Esophagus muscularis mucosa (tissue), 4 donors: ENCODE measurements at regions not wholly inside any gene's neighbourhood (a gene's known extent, or its start where the extent isn't known, plus 50 kb on each side); places are given as distances from the start of the nearest gene placed in this dataset.

Experiments used
- DNase-seq: peaks from one replicate; pipeline ENCODE4 v3.0.0-alpha.2; 2017; ENCODE audit errors: extremely low spot score
- H3K27ac ChIP-seq, 4 donors: fragments of 200-600 bp; sonication (generic); replicated peaks in 1 of 4; 1 replicate in 3 of 4; 2 replicates in 1 of 4; pipeline ENCODE4 v1.5.1; 2016 to 2019; ENCODE audit warnings: mild to moderate bottlenecking in 1 of 4
- H3K27me3 ChIP-seq, 4 donors: fragments of 200-600 bp; sonication (generic); one replicate each; pipeline versions ENCODE4 v1.5.1 to v1.6.0; 2016 to 2019
- H3K36me3 ChIP-seq, 4 donors: fragments of 200-600 bp; sonication (generic); one replicate each; pipeline ENCODE4 v1.5.1; 2016 to 2019
- H3K4me1 ChIP-seq, 4 donors: fragments of 200-600 bp; sonication (generic); one replicate each; pipeline ENCODE4 v1.5.1; 2016 to 2019
- H3K4me3 ChIP-seq, 4 donors: fragments of 200-600 bp; sonication (generic); 1 replicate in 2 of 4; 2 replicates in 2 of 4; pipeline ENCODE4 v1.5.1; 2016 to 2019; ENCODE audit warnings: mild to moderate bottlenecking in 4 of 4, moderate library complexity in 1 of 4
- H3K9me3 ChIP-seq, 4 donors: fragments of 200-600 bp; sonication (generic); 1 replicate in 3 of 4; 2 replicates in 1 of 4; pipeline ENCODE4 v1.5.1; 2016 to 2019
- CTCF ChIP-seq, 3 experiments: fragments of 200-600 bp in 2 of 3; fragments of 450-650 bp in 1 of 3; sonication (generic) in 2 of 3; IDR thresholded peaks; one replicate each; pipeline ENCODE4 v1.5.1; 2017 to 2019; ENCODE audit warnings: antibody characterized with exemption in 3 of 3, mild to moderate bottlenecking in 2 of 3, moderate library complexity in 1 of 3
- EP300 ChIP-seq: sonication (generic); formaldehyde crosslinking; IDR thresholded peaks from one replicate; pipeline ENCODE4 v1.6.1; 2017; ENCODE audit warnings: antibody characterized with exemption
- POLR2A ChIP-seq: fragments of 450-650 bp; IDR thresholded peaks from one replicate; pipeline ENCODE4 v1.6.1; 2017; ENCODE audit warnings: antibody characterized with exemption, moderate library complexity, mild to moderate bottlenecking, low read depth
- POLR2AphosphoS5 ChIP-seq, 2 donors: sonication (generic); formaldehyde crosslinking; IDR thresholded peaks; one replicate each; pipeline ENCODE4 v1.6.1; 2017; ENCODE audit warnings: antibody characterized with exemption in 2 of 2
- WGBS: methylation state at CpG from one replicate; pipeline ENCODE4 v1.1.5; 2018; 5-methylcytosine and 5-hydroxymethylcytosine counted together
- intact Hi-C: fragments of 100-400 bp; cut with DNase I; formaldehyde crosslinking; loops from one replicate; pipeline ENCODE4 v1.15.1; 2023

DNA sequence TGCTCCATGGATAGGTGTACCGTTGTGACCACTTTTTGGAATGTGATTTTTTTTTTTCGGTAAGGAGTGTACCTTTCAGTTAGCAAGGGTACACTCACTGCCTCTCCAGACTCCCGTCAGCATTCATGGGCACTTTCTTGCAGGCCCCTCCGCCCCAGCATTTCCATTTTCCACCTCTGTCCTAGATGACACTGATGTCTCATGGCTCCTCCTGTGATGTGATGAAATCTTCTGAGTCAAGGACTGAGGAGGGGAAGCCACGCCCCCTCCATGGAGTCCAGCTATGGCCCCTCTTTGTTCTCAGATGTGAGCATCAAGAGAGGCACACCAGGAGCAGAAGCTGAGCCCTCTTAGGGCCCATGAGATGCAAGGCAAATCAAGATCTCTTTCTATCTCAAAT is 61.8 kb downstream of the CTSL start:
- intact Hi-C loops, result no loop called here
- WGBS, result 97% methylated on average over 5 of the region's 5 CpGs

DNA sequence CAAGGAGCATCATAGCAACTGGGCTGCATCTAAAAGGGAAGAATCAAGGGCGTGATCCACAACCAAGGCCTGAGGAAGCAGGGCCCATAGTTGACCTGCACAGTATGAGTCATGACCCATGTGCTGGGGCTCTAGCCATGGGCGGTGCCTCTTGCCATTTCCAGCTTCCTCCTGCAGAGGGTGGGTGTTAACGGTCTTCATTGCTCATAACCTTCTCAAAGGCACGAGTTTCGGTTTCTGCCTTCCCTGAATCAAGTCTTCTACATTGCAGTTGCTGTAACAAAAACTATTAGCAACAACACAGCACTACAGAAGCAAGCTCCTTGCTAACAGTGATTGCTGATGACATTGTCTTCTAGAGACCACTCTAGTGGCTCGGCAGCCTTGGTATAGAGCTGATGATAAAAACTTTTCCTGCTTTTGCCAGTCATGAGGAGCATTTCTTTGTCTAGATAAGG is 66.9 kb downstream of the CTSL start:
- H3K27ac ChIP-seq, result peak overlapping the region; percentile 62 to 73 (median 66)

More for the DNA sequence above, 61.8 kb downstream of the CTSL start:
- Histone ChIP-seq H3K36me3 (no peaks in the 10 kb centered on the region), H3K27me3 (no peaks in the 10 kb centered on the region), H3K27ac (no peak overlapping the region), H3K4me1 (peaks cover 0 to 5% (median under 1%) of the 10 kb centered on the region in 4 donors), H3K9me3 (no peaks in the 10 kb centered on the region), H3K4me3 (no peak overlapping the region)
- TF ChIP-seq CTCF (IDR thresholded peaks at IDR 0.05) (no peak), EP300 (no peak), POLR2AphosphoS5 (IDR thresholded peaks at IDR 0.05) (no peak), POLR2A (no peak)
- DNase-seq, result no peak

DNA sequence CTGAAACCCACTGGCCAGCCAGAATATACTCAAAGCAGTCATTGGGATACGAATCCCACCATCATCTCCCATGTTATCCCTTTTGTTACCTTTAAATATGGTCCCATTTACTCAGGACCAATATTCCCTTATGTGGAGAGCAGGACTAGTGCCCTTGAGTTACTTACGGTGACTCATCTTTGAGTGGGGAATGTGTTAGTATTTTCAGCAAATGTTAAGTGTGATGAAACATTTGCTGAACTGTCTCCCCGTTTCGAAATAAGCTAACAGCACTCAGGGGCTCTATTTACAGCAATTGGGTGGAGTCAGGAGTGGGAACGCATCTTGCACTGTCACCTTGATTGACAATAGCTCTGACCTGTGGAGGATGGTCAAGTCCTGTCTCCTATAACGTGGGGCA is 67.4 kb downstream of the CTSL start:
- Histone ChIP-seq H3K4me3 (no peak overlapping the region), H3K27me3 (no peaks in the 10 kb centered on the region), H3K9me3 (no peaks in the 10 kb centered on the region), H3K36me3 (no peaks in the 10 kb centered on the region), H3K4me1 (peaks cover 0 to 13% (median 3%) of the 10 kb centered on the region in 4 donors), H3K27ac (peak overlapping the region; percentile 62 to 73 (median 66))
- WGBS, result 56% methylated on average over 6 of the region's 6 CpGs
- no peak for DNase-seq
- intact Hi-C loops, result no loop called here
- no peak for TF ChIP-seq EP300
- TF ChIP-seq POLR2A, result no peak
- no peak for TF ChIP-seq CTCF (IDR thresholded peaks at IDR 0.05)
- TF ChIP-seq POLR2AphosphoS5 (IDR thresholded peaks at IDR 0.05), result no peak

More for the DNA sequence above, 66.9 kb downstream of the CTSL start:
- intact Hi-C loops, result no loop called here
- Histone ChIP-seq H3K4me1 (peaks cover 0 to 13% (median 3%) of the 10 kb centered on the region in 4 donors), H3K36me3 (no peaks in the 10 kb centered on the region), H3K9me3 (no peaks in the 10 kb centered on the region), H3K4me3 (no peak overlapping the region), H3K27me3 (no peaks in the 10 kb centered on the region)
- no peak for TF ChIP-seq POLR2A
- peak in 1 of 3 experiments; percentile 29 for TF ChIP-seq CTCF (IDR thresholded peaks at IDR 0.05)
- peak; percentile 49 to 71 for TF ChIP-seq POLR2AphosphoS5 (IDR thresholded peaks at IDR 0.05)
- no peak for TF ChIP-seq EP300
- WGBS, result 71% methylated on average over 6 of the region's 6 CpGs
- DNase-seq, result peak; percentile 93

GRCh38 chr9:87795178-87795577 is 69.3 kb downstream of the CTSL start:
- intact Hi-C loops, result no loop called here
- no peak for TF ChIP-seq POLR2AphosphoS5 (IDR thresholded peaks at IDR 0.05)
- no peak for TF ChIP-seq EP300
- no peak for TF ChIP-seq CTCF (IDR thresholded peaks at IDR 0.05)
- TF ChIP-seq POLR2A, result no peak

DNA sequence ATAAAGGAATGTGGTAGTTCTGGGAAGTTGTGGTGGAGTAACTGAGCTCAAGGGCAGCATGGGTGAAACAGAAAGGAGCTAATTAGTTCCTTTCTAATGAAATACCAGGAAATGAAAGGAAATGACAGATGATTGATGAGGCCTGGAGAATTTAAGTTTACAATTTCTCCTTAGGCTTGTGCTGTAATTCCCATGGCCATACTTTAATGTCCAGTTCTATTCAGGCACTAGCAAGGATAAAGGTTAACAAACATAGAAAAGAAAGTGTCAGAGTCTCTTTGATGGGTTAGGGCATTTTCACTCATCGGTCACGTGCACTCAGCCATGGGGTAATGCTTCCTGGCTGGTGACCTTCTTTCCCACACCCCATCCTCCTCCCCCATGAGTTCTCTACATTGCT is 70.3 kb downstream of the CTSL start:
- Histone ChIP-seq H3K36me3 (no peaks in the 10 kb centered on the region), H3K4me3 (no peak overlapping the region), H3K9me3 (no peaks in the 10 kb centered on the region), H3K27ac (no peak overlapping the region), H3K4me1 (peaks cover 0 to 13% (median 3%) of the 10 kb centered on the region in 4 donors), H3K27me3 (peaks cover 0 to 3% (median 0%) of the 10 kb centered on the region in 4 donors)
- no peak for DNase-seq
- TF ChIP-seq POLR2A, result no peak
- TF ChIP-seq CTCF (IDR thresholded peaks at IDR 0.05), result no peak
- no peak for TF ChIP-seq EP300
- TF ChIP-seq POLR2AphosphoS5 (IDR thresholded peaks at IDR 0.05), result no peak
- 66% methylated on average over 2 of the region's 2 CpGs for WGBS
- intact Hi-C loops, result no loop called here

More at GRCh38 chr9:87795178-87795577, 69.3 kb downstream of the CTSL start:
- no peak overlapping the region for H3K4me3 ChIP-seq
- H3K27me3 ChIP-seq, result no peaks in the 10 kb centered on the region
- no peak overlapping the region for H3K27ac ChIP-seq
- peaks cover 0 to 13% (median 3%) of the 10 kb centered on the region in 4 donors for H3K4me1 ChIP-seq
- DNase-seq, result no peak
- WGBS, result 67% methylated on average over 4 of the region's 4 CpGs
- no peaks in the 10 kb centered on the region for H3K36me3 ChIP-seq
- H3K9me3 ChIP-seq, result no peaks in the 10 kb centered on the region
